ENCODE measurements at regions not wholly inside any gene's neighbourhood (a gene's known extent, or its start where the extent isn't known, plus 50 kb on each side); places are given as distances from the start of the nearest gene placed in this dataset.

DNA sequence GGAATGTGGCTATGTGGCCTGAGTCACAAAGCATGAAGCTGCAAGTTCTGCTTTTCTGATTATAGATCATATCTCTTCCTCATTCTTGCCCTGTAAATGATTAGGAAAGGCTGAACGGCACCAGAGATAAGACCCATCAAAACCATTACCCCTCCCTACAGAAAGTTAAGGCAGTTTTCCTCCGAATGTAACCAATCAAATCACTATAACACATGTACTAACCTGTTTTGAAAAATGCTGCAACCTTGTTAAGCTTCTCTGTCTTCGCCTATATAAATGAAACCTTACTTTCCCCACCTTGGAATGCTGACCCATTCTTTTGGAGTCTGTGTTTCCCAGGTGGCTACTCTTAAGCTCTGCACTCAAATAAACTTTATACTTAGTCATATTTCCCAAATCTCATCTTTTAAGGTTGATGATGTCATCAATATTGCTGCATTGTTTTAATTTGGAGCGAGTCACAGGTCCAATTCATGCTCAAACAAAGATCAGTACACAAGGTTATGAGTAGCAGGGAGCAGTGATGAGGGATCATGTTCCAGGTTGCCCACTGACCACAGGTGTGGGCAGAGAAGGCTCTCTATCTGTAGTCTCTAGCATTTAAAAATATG is 662.3 kb downstream of the IRS1 start:
- Histone ChIP-seq H3K9me3 (no peaks in the 10 kb centered on the region), H3K36me3 (no peaks in the 10 kb centered on the region), H3K4me1 (replicated peaks) (no peaks in the 10 kb centered on the region), H3K4me3 (no peak overlapping the region), H3K27me3 (replicated peaks; ENCODE audit: insufficient read depth) (no peaks in the 10 kb centered on the region), H3K27ac (peak overlapping the region; percentile 10 to 19)
- TF ChIP-seq POLR2AphosphoS5 (IDR thresholded peaks at IDR 0.05) (peak; percentile 30), POLR2A (IDR thresholded peaks at IDR 0.05) (no peak)
- 30% methylated on average over 4 of the region's 4 CpGs for WGBS
- DNase-seq (ENCODE audit: low spot score), result no peak
- intact Hi-C loops (cut with DNase I), result no loop called here

DNA sequence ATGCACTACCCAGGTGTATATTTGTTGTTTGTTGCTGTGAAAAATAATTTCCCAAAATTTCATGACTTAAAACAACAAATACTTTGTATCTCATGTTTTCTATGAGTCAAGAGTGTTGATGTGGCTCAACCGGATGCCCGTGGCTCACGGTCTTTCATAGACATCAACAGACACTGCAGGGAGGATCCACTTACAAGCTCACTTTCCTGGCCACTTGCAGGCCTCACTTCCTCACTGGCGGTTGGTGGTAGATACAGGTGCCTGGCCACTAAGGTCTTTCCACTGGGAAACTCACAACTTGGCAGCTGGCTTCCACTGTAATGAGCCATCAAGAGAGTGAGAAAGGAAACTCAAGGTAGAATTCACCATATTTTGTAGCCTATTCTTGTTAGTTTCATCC is 662.9 kb downstream of the IRS1 start:
- H3K27me3 ChIP-seq (replicated peaks; ENCODE audit: insufficient read depth), result no peaks in the 10 kb centered on the region
- TF ChIP-seq, protein P1, sequence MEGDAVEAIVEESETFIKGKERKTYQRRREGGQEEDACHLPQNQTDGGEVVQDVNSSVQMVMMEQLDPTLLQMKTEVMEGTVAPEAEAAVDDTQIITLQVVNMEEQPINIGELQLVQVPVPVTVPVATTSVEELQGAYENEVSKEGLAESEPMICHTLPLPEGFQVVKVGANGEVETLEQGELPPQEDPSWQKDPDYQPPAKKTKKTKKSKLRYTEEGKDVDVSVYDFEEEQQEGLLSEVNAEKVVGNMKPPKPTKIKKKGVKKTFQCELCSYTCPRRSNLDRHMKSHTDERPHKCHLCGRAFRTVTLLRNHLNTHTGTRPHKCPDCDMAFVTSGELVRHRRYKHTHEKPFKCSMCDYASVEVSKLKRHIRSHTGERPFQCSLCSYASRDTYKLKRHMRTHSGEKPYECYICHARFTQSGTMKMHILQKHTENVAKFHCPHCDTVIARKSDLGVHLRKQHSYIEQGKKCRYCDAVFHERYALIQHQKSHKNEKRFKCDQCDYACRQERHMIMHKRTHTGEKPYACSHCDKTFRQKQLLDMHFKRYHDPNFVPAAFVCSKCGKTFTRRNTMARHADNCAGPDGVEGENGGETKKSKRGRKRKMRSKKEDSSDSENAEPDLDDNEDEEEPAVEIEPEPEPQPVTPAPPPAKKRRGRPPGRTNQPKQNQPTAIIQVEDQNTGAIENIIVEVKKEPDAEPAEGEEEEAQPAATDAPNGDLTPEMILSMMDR (IDR thresholded peaks at IDR 0.05), result no peak
- TF ChIP-seq POLR2AphosphoS5 (IDR thresholded peaks at IDR 0.05) (no peak), POLR2A (IDR thresholded peaks at IDR 0.05) (no peak)
- DNase-seq (ENCODE audit: low spot score), result no peak
- H3K36me3 ChIP-seq, result no peaks in the 10 kb centered on the region
- no peaks in the 10 kb centered on the region for H3K4me1 ChIP-seq (replicated peaks)
- H3K9me3 ChIP-seq, result no peaks in the 10 kb centered on the region
- no peak overlapping the region for H3K4me3 ChIP-seq
- peak overlapping the region in 1 of 2 donors; percentile 19 for H3K27ac ChIP-seq
- intact Hi-C loops (cut with DNase I), result no loop called here
- 86% methylated on average over 4 of the region's 4 CpGs for WGBS

DNA sequence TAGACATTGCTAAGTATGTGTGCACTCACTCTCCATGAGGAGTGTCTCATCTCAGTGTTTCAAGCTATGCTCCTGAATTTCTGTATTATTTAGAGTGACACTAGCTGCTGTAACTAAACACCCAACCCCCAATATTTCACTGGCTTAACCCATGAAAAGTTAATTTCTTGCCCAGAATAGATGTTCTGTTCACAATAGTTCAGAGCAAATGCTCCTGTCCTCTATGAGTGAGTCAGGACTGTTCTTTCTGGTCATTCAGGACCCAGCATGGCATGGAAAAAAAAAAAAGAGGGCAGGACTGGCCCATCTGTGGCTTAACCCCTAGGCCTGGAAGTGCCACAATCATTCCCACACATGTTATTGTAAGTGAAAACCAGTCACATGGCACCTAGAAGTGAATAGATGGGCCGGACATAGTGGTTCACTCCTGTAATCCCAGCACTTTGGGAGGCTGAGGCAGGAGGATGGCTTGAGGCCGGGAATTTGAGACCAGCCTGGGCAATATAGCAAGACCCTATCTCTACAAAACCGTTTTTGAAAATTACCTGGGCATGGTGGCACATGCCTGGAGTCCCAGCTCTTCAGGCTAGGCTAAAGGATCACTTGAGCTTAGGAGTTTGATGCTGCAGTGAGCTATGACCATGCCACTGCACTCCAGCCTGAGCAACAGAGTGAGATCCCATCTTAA is 663.6 kb downstream of the IRS1 start:
- DNase-seq (ENCODE audit: low spot score), result no peak
- H3K4me3 ChIP-seq, result no peak overlapping the region
- H3K36me3 ChIP-seq, result no peaks in the 10 kb centered on the region
- no peak overlapping the region for H3K27ac ChIP-seq
- no peaks in the 10 kb centered on the region for H3K27me3 ChIP-seq (replicated peaks; ENCODE audit: insufficient read depth)
- WGBS, result 69% methylated on average over 3 of the region's 3 CpGs
- intact Hi-C loops (cut with DNase I), result no loop called here
- no peaks in the 10 kb centered on the region for H3K9me3 ChIP-seq
- H3K4me1 ChIP-seq (replicated peaks), result no peaks in the 10 kb centered on the region
- TF ChIP-seq POLR2A (IDR thresholded peaks at IDR 0.05) (no peak), POLR2AphosphoS5 (IDR thresholded peaks at IDR 0.05) (no peak)
- TF ChIP-seq, protein P1 (IDR thresholded peaks at IDR 0.05), result no peak

DNA sequence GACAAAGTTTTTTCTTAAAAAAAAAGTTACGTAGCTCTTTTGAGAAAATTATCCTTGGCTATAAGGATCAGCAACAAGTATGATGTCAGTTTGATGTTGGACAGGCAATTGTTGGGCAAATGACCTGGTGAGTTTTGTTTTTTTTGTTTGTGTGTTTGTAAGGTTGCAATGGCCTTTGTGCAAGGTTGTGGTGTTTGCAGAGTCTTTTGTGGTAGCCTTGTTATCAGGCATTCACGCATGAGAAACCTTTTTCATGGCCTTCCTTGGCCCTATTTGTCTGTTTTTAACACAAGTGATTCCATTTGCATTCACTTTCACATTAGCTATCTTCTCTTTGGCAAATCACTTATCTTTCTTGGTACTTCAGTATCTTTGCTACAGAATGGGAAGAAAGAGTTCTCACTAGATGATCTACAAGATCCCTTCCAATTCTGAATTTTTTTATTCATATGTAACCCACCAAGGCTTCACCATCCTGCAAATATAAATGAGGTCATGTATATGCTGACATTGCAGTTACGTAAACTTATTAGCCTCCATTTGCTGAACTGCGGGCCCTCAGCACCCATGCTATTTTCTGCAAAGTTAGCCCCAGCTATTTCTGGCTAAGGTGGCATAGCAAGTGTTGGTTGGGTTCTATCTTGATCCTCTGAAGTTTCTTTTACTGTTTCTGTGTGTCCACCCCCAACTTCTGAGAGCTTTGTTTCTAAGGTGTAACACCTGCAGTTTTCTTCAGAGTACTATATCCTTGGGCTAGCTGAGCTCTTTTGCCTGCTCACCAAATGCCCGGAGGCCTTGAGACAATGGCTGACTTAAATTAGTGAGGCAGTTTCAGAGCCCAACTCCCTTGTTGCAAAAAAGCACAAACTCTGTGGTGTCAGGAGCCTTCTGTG is 667.1 kb downstream of the IRS1 start:
- H3K4me3 ChIP-seq, result no peak overlapping the region
- no peaks in the 10 kb centered on the region for H3K27me3 ChIP-seq (replicated peaks; ENCODE audit: insufficient read depth)
- no peaks in the 10 kb centered on the region for H3K36me3 ChIP-seq
- no peak for TF ChIP-seq POLR2A (IDR thresholded peaks at IDR 0.05)
- TF ChIP-seq, protein P1 (IDR thresholded peaks at IDR 0.05), result no peak
- no peak for TF ChIP-seq POLR2AphosphoS5 (IDR thresholded peaks at IDR 0.05)
- intact Hi-C loops (cut with DNase I), result no loop called here
- no peak overlapping the region for H3K27ac ChIP-seq
- no peaks in the 10 kb centered on the region for H3K9me3 ChIP-seq
- WGBS, result 94% methylated on average over 5 of the region's 5 CpGs
- no peaks in the 10 kb centered on the region for H3K4me1 ChIP-seq (replicated peaks)
- no peak for DNase-seq (ENCODE audit: low spot score)

DNA sequence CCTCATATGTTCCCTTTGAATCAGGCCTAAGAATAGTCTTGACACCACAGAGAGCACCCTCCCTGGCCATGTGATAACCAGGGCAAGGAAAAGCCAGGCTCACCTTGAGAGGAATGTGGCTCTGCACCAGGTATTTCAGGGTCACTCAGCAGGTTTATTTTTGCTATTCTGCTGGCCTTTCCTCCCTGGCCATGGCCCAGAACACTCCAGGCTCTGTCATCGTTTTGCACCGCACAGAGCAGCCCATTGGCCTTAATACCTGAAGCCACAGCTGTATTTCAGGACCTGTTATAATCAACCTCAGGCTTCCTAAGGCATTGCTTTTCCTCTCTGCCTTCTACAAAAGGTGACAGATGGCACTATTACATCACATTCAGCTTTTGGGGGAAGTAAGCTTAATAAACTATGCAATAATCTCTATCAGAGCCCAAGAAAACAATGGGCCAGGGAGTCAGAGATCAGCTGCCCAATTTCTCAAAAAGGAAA is 668.3 kb downstream of the IRS1 start:
- no peaks in the 10 kb centered on the region for H3K36me3 ChIP-seq
- TF ChIP-seq, protein P1 (IDR thresholded peaks at IDR 0.05), result no peak
- TF ChIP-seq POLR2AphosphoS5 (IDR thresholded peaks at IDR 0.05) (no peak), POLR2A (IDR thresholded peaks at IDR 0.05) (no peak)
- 35% methylated on average over 2 of the region's 2 CpGs for WGBS
- DNase-seq (ENCODE audit: low spot score), result no peak
- no peaks in the 10 kb centered on the region for H3K9me3 ChIP-seq
- no peaks in the 10 kb centered on the region for H3K4me1 ChIP-seq (replicated peaks)
- intact Hi-C loops (cut with DNase I), result no loop called here
- H3K27me3 ChIP-seq (replicated peaks; ENCODE audit: insufficient read depth), result no peaks in the 10 kb centered on the region
- H3K27ac ChIP-seq, result no peak overlapping the region
- H3K4me3 ChIP-seq, result no peak overlapping the region
